DND-41 (cell line): ENCODE measurements at regions not wholly inside any gene's neighbourhood (a gene's known extent, or its start where the extent isn't known, plus 50 kb on each side); places are given as distances from the start of the nearest gene placed in this dataset.

Experiments
- CTCF ChIP-seq: IDR thresholded peaks from 2 replicates; pipeline ENCODE4 v1.5.1; 2012; ENCODE audit warnings: borderline replicate concordance, low read length, moderate library complexity, mild to moderate bottlenecking; ENCODE audit not compliant: poor library complexity, severe bottlenecking; ENCODE audit errors: extremely low read depth
- EZH2 ChIP-seq: IDR thresholded peaks from 3 replicates; pipeline ENCODE4 v1.6.1; 2012; ENCODE audit warnings: borderline replicate concordance, low read depth, mild to moderate bottlenecking, moderate library complexity, low read length, inconsistent platforms; ENCODE audit not compliant: severe bottlenecking

DNA sequence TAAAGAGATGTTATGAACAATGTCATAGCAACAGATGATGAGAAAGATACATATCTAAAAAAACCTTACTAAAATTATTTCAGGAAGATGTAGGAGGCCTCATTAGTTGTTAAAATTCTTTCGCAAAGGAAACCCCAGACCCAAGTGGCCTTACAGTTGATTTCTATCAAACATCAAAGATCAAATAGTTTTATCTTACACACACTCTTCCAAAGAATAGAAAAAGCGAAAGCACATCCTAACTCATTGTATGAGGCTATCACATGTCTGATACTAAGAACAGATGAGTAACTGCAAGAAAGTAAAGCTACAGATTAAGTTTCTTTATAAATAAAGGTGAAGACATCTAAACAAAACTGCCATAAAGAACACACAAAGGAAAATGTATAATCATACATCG, 82.9 kb upstream of the GDF10 start:
- no peak for TF ChIP-seq CTCF
- TF ChIP-seq EZH2, result no peak
